DND-41 (cell line): ENCODE measurements at regions not wholly inside any gene's neighbourhood (a gene's known extent, or its start where the extent isn't known, plus 50 kb on each side); places are given as distances from the start of the nearest gene placed in this dataset.

ENCODE experiments used
- ATAC-seq: fragments of 200-7000 bp; cut with Tn5 transposase; 3 replicates; pipeline ENCODE4 v1.9.1; 2021; ENCODE audit warnings: low read depth; ENCODE audit not compliant: insufficient read depth
- DNase-seq: peaks from one replicate; pipeline ENCODE4 v3.0.0-alpha.2; 2020
- H2AFZ ChIP-seq: 2 replicates; pipeline ENCODE4 v1.6.0; 2012; ENCODE audit warnings: low read depth, low read length
- H3K27ac ChIP-seq: 2 replicates; pipeline ENCODE4 v1.5.1; 2012; ENCODE audit warnings: low read length, inconsistent platforms
- H3K27me3 ChIP-seq: fragments of 200-600 bp; sonication (generic); 2 replicates; pipeline ENCODE4 v1.6.0; 2012; ENCODE audit warnings: low read length, mild to moderate bottlenecking, inconsistent platforms; ENCODE audit not compliant: insufficient read depth, poor library complexity
- H3K36me3 ChIP-seq: 2 replicates; pipeline ENCODE4 v1.5.1; 2012; ENCODE audit warnings: low read length, inconsistent platforms; ENCODE audit not compliant: insufficient read depth
- H3K4me1 ChIP-seq: 2 replicates; pipeline ENCODE4 v1.5.1; 2012; ENCODE audit warnings: mild to moderate bottlenecking, low read length; ENCODE audit not compliant: insufficient read depth
- H3K4me2 ChIP-seq: 2 replicates; pipeline ENCODE4 v1.6.0; 2012; ENCODE audit warnings: mild to moderate bottlenecking, moderate library complexity, low read length, inconsistent platforms; ENCODE audit not compliant: insufficient read depth
- H3K4me3 ChIP-seq, 2 experiments: fragments of 200-600 bp in 1 of 2; shearing (Covaris generic) in 1 of 2; 2 replicates each; pipeline ENCODE4 v1.5.1; 2012 to 2016; ENCODE audit warnings: inconsistent platforms in 2 of 2, low read length in 2 of 2, mild to moderate bottlenecking in 2 of 2, low read depth in 1 of 2, moderate library complexity in 1 of 2
- H3K79me2 ChIP-seq: 2 replicates; pipeline ENCODE4 v1.6.0; 2012; ENCODE audit warnings: low read length, inconsistent platforms; ENCODE audit not compliant: insufficient read depth
- H3K9ac ChIP-seq: 2 replicates; pipeline ENCODE4 v1.6.0; 2012; ENCODE audit warnings: low read depth, mild to moderate bottlenecking, inconsistent platforms, low read length, moderate library complexity
- H3K9me3 ChIP-seq: 2 replicates; pipeline ENCODE4 v1.5.1; 2012; ENCODE audit warnings: low read length, moderate library complexity, mild to moderate bottlenecking, inconsistent platforms; ENCODE audit not compliant: insufficient read depth, severe bottlenecking
- H4K20me1 ChIP-seq: 2 replicates; pipeline ENCODE4 v1.6.0; 2012; ENCODE audit warnings: low read length; ENCODE audit not compliant: insufficient read depth
- EZH2 ChIP-seq: IDR thresholded peaks from 3 replicates; pipeline ENCODE4 v1.6.1; 2012; ENCODE audit warnings: borderline replicate concordance, low read depth, mild to moderate bottlenecking, moderate library complexity, low read length, inconsistent platforms; ENCODE audit not compliant: severe bottlenecking
- TF ChIP-seq, protein P1 (sequence below): IDR thresholded peaks from 2 replicates; pipeline ENCODE4 v1.5.1; 2012; ENCODE audit warnings: borderline replicate concordance, low read length, moderate library complexity, mild to moderate bottlenecking; ENCODE audit not compliant: poor library complexity, severe bottlenecking; ENCODE audit errors: extremely low read depth

DNA sequence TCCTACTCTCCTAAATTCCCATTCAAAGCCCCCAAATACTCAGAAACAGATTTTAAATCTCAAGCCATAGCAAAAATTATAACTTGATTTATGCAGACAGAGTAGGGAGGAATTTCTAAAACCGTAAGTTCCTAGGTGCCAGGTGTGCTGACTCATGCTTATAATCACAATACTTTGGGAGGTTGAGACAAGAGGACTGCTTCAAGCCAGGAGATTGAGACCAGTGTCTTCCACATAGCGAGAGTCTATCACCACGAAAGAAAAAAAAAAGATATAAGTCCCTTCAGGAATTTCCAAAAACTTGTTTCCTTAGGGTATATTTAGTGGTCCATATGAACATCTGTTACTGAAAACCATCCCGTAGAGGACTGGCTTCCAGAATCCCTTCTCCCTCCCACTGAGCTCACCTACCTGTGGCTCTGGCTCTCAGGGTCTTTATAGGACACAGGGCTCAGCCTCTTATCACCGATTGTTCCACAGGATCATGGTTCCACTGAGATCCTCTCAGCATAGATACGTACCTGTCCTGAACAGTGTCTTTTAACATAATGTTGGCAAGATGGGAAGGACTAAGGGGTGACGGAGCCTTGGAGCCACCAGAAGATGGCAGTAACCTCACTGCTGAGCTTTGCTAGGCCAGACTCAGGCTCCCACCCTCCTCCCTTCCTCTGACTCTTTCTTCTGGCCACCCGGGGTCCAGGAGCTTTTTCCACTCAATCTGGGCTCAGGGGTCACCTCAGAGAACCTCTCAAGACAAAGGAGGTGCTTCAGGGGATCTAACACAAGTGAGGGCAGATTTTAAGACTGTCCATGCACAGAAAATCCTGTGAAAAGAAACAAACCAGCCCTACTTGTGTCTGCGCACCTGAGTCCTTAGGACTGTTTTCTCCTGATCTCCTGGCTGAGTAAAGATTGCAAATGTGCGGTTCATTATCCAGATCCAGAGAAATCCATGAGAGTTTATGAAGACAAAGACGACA, 117.5 kb upstream of the TOP3B start:
- H3K4me3 ChIP-seq = no peak overlapping the region
- no peaks in the 10 kb centered on the region for H3K4me1 ChIP-seq
- no peaks in the 10 kb centered on the region for H3K79me2 ChIP-seq
- no peaks in the 10 kb centered on the region for H4K20me1 ChIP-seq
- peak; percentile 60; the same call in 2 of the 3 replicates for ATAC-seq
- H2AFZ ChIP-seq = 0 out of 2 replicates have a peak overlapping the region, but pooled peaks have one; percentile 22
- H3K9me3 ChIP-seq = no peaks in the 10 kb centered on the region
- no peak overlapping the region for H3K4me2 ChIP-seq
- peaks cover 18% of the 10 kb centered on the region for H3K27me3 ChIP-seq
- DNase-seq = no peak
- TF ChIP-seq, protein P1, sequence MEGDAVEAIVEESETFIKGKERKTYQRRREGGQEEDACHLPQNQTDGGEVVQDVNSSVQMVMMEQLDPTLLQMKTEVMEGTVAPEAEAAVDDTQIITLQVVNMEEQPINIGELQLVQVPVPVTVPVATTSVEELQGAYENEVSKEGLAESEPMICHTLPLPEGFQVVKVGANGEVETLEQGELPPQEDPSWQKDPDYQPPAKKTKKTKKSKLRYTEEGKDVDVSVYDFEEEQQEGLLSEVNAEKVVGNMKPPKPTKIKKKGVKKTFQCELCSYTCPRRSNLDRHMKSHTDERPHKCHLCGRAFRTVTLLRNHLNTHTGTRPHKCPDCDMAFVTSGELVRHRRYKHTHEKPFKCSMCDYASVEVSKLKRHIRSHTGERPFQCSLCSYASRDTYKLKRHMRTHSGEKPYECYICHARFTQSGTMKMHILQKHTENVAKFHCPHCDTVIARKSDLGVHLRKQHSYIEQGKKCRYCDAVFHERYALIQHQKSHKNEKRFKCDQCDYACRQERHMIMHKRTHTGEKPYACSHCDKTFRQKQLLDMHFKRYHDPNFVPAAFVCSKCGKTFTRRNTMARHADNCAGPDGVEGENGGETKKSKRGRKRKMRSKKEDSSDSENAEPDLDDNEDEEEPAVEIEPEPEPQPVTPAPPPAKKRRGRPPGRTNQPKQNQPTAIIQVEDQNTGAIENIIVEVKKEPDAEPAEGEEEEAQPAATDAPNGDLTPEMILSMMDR = peak; percentile 63
- TF ChIP-seq EZH2 = no peak
- H3K36me3 ChIP-seq = no peaks in the 10 kb centered on the region
- no peak overlapping the region for H3K27ac ChIP-seq
- no peak overlapping the region for H3K9ac ChIP-seq

DNA sequence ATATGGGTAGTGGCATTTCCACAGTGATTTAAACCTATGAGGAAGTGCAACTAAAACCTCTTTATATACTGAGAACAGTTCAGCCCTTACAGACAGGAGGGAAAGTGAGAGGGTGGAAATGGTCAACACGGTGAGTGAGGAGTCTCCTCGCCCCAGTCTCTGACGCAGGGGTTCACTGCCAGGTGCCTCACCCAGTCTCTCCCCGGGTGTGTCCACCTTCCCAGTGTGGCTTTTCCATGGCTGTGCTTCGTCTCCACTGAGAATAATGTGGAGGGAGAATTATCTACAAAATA, 116.6 kb upstream of the TOP3B start:
- H3K4me3 ChIP-seq = no peak overlapping the region
- no peak overlapping the region for H3K9ac ChIP-seq
- ATAC-seq (no peak), DNase-seq (no peak)
- no peak overlapping the region for H2AFZ ChIP-seq
- H3K4me1 ChIP-seq = no peaks in the 10 kb centered on the region
- H3K4me2 ChIP-seq = no peak overlapping the region
- H4K20me1 ChIP-seq = no peaks in the 10 kb centered on the region
- peaks cover 23% of the 10 kb centered on the region for H3K27me3 ChIP-seq
- TF ChIP-seq, protein P1 = no peak
- no peak for TF ChIP-seq EZH2
- H3K27ac ChIP-seq = no peak overlapping the region
- no peaks in the 10 kb centered on the region for H3K79me2 ChIP-seq
- H3K9me3 ChIP-seq = no peaks in the 10 kb centered on the region
- no peaks in the 10 kb centered on the region for H3K36me3 ChIP-seq

DNA sequence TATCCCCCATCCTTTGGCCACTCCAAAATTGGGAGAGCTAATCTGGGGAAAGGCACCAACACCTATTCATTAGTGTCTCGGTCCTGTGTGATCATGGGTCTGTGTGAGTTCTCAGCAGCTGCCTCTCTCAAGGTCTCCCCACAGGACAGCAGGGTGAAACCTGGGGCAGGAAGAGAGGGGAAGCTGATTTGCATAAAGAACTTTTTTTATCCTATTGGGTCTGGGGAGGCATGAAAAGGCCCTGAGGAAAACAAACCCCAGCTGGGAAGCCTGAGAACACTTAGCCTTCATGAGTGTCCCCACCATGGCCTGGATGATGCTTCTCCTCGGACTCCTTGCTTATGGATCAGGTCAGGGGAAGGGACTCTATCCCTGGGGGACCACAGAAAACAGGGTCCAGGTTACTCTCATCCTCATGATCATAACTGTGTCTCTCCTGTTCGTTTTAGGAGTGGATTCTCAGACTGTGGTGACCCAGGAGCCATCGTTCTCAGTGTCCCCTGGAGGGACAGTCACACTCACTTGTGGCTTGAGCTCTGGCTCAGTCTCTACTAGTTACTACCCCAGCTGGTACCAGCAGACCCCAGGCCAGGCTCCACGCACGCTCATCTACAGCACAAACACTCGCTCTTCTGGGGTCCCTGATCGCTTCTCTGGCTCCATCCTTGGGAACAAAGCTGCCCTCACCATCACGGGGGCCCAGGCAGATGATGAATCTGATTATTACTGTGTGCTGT, 116.0 kb upstream of the TOP3B start:
- no peaks in the 10 kb centered on the region for H3K36me3 ChIP-seq
- no peak overlapping the region for H3K4me2 ChIP-seq
- H3K9me3 ChIP-seq = no peaks in the 10 kb centered on the region
- peaks cover 23% of the 10 kb centered on the region for H3K27me3 ChIP-seq
- DNase-seq (no peak), ATAC-seq (no peak)
- H3K9ac ChIP-seq = no peak overlapping the region
- H3K79me2 ChIP-seq = no peaks in the 10 kb centered on the region
- no peaks in the 10 kb centered on the region for H3K4me1 ChIP-seq
- TF ChIP-seq EZH2 = no peak
- TF ChIP-seq, protein P1 = no peak
- no peak overlapping the region for H3K27ac ChIP-seq
- H2AFZ ChIP-seq = no peak overlapping the region
- H4K20me1 ChIP-seq = no peaks in the 10 kb centered on the region
- no peak overlapping the region for H3K4me3 ChIP-seq
